Heart left ventricle (tissue), 13 donors: ENCODE measurements at regions not wholly inside any gene's neighbourhood (a gene's known extent, or its start where the extent isn't known, plus 50 kb on each side); places are given as distances from the start of the nearest gene placed in this dataset.

Experiments used
- POLR2A ChIP-seq, 2 donors: fragments of 450-650 bp; IDR thresholded peaks; one replicate each; pipeline ENCODE4 v1.6.1; 2017; ENCODE audit warnings: antibody characterized with exemption in 2 of 2, mild to moderate bottlenecking in 2 of 2, moderate library complexity in 2 of 2
- TF ChIP-seq, protein P1 (sequence below), 12 donors: fragments of 200-600 bp; sonication (generic) in 4 of 12; IDR thresholded peaks; one replicate each; pipeline versions ENCODE4 v1.5.0 to v1.8.0; 2018 to 2022; ENCODE audit warnings: antibody characterized with exemption in 12 of 12, mild to moderate bottlenecking in 5 of 12
- donor health status: ischemic (EF 13 %, LVEDD 7.1; RV severe dilation, severe dysfunction).
- donor health status: DM: no; HTN: yes; CAD: no.
- donor health status: DM: no; HTN: no; CAD: no.
- donor health status: ischemic (EF 25% LVEDD 6.9; RV normal size, moderate dysfunction).
- donor health status: ischemic (EF 25% LVEDD 5.7; RV mildly dilated, moderate dysfunction).
- donor health status: ischemic (EF 35%, LVEDD 5.7; RV mildly dilated, moderate dysfunction).
- donor health status: nonischemic (EF 11% LVEDD 7.7; RV severe dilation, severe dysfunction).
- donor health status: DM: yes; HTN: yes; CAD: no.
- donor health status: PGD.
- donor health status: ischemic (EF 29% LVEDD 5.4; RV normal size, mild dysfunction).
- donor health status: nonischemic (EF 23%, LVEDD 6.1; RV moderate dilation, normal function).

DNA sequence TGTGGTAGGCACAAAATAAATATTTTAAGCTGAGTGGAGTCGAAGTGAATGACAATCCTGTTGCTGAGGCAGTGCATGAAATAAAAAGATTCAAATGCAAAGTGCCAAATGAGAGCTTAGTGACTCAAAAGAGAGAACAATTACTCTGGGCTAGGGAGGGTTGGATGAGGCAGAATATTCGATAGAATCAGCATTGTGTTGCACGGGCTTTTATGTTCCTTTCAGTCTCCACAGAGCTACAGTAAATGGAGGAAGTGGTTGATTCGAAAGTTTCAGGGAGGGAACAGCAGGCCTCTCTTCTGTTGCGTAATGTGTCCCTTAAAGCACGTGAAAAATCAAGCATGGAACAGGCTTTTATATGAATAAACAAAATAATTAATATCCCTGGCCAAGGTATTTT is 599.3 kb upstream of the CELF2 start:
- TF ChIP-seq, protein P1, sequence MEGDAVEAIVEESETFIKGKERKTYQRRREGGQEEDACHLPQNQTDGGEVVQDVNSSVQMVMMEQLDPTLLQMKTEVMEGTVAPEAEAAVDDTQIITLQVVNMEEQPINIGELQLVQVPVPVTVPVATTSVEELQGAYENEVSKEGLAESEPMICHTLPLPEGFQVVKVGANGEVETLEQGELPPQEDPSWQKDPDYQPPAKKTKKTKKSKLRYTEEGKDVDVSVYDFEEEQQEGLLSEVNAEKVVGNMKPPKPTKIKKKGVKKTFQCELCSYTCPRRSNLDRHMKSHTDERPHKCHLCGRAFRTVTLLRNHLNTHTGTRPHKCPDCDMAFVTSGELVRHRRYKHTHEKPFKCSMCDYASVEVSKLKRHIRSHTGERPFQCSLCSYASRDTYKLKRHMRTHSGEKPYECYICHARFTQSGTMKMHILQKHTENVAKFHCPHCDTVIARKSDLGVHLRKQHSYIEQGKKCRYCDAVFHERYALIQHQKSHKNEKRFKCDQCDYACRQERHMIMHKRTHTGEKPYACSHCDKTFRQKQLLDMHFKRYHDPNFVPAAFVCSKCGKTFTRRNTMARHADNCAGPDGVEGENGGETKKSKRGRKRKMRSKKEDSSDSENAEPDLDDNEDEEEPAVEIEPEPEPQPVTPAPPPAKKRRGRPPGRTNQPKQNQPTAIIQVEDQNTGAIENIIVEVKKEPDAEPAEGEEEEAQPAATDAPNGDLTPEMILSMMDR (IDR thresholded peaks at IDR 0.05), result no peak
- no peak for TF ChIP-seq POLR2A (IDR thresholded peaks at IDR 0.05)
